PFSK-1 (cell line): ENCODE measurements at regions not wholly inside any gene's neighbourhood (a gene's known extent, or its start where the extent isn't known, plus 50 kb on each side); places are given as distances from the start of the nearest gene placed in this dataset.

Experiments
- FOXP2 ChIP-seq: optimal IDR thresholded peaks from 2 replicates; pipeline ENCODE3; 2011; ENCODE audit warnings: borderline replicate concordance, control low read depth, inconsistent platforms; ENCODE audit not compliant: insufficient read depth; ENCODE audit errors: extremely low read length, extremely low read depth
- POLR2AphosphoS5 ChIP-seq: IDR thresholded peaks from 2 replicates; pipeline ENCODE4 v1.6.1; 2012; ENCODE audit warnings: low read depth, mild to moderate bottlenecking, control low read depth, low read length, moderate library complexity
- REST ChIP-seq, 2 experiments: IDR thresholded peaks; 2 replicates each; pipeline versions ENCODE4 v1.6.1 to v1.8.0; 2011 to 2012; ENCODE audit warnings: low read depth in 2 of 2, low read length in 2 of 2, control low read depth in 1 of 2, inconsistent platforms in 1 of 2, mild to moderate bottlenecking in 1 of 2, moderate library complexity in 1 of 2; ENCODE audit not compliant: insufficient read depth in 1 of 2
- SIN3A ChIP-seq: IDR thresholded peaks from 2 replicates; pipeline ENCODE4 v1.6.1; 2012; ENCODE audit warnings: mild to moderate bottlenecking, low read length, moderate library complexity, borderline replicate concordance; ENCODE audit not compliant: insufficient read depth
- TAF1 ChIP-seq: IDR thresholded peaks from 2 replicates; pipeline ENCODE4 v1.6.1; 2012; ENCODE audit warnings: low read length, control low read depth, borderline replicate concordance; ENCODE audit not compliant: insufficient read depth

- TF ChIP-seq TAF1 (no peak), POLR2AphosphoS5 (no peak), REST (IDR thresholded peaks at IDR 0.05; ENCODE audit: insufficient read depth in 1 of 2, low read depth in 2 of 2, low read length in 2 of 2) (no peak), FOXP2 (no peak), SIN3A (no peak)
These were observed 1138.0 kb upstream of the SLC10A2 start for GRCh38 chr13:104204177-104204576.
